Activated T-cell treated with anti-CD3 and anti-CD28 coated beads for 24 hours (primary cell): ENCODE measurements at regions not wholly inside any gene's neighbourhood (a gene's known extent, or its start where the extent isn't known, plus 50 kb on each side); places are given as distances from the start of the nearest gene placed in this dataset.
"Not testable (repeated sequence)": the region's sequence is repeated elsewhere in the genome, so short reads cannot be mapped to it uniquely, and the experiment has no call there.

Experiments
- DNase-seq: peaks from one replicate; pipeline ENCODE4 v3.0.0-alpha.2; 2020; ENCODE audit warnings: low read depth

DNA sequence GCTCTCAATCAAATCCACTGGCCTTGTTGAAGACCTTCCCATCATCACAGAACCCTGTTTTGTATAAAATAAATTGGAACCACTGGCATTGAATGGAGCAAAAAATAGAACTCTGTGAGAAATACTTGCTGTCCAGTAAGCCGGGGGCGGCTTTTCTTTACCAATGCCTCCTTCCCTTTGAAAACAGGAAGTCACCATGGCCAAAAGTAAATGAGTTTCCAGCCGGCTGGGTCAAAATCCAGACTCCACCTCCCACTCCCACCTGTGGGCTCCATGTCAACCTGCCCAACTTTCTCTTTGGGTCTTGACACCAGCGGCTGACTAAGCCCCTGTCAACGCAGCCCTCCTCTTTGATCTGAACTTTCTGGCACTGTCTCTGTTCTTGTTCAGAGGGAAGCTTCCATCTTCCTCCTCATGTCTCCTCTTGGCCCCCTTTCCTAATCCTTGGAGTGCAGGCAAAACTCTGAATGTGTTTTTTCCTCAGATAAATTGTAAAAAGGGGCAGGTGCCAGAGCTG is 95.2 kb downstream of the TFAP2C start:
- no peak for DNase-seq

DNA sequence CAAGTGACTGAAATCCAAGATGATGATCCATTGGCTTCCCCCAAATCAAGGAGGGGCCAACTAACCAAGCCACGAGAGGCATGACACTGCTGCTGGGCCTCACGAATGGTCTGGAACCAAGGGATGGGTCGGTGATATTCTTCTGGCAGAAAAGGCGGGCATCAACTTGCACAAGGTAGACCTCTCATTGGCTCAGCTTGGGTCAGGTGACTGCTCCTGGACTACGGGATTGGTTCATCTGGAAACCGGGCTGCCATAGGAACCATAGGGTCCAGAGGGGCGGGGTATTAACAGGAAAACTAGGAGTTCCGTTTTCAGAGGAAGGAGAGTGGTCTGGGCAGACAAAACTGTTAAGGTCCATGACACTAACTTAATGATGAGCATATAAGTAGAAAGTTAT is 100.9 kb downstream of the TFAP2C start:
- no peak for DNase-seq

DNA sequence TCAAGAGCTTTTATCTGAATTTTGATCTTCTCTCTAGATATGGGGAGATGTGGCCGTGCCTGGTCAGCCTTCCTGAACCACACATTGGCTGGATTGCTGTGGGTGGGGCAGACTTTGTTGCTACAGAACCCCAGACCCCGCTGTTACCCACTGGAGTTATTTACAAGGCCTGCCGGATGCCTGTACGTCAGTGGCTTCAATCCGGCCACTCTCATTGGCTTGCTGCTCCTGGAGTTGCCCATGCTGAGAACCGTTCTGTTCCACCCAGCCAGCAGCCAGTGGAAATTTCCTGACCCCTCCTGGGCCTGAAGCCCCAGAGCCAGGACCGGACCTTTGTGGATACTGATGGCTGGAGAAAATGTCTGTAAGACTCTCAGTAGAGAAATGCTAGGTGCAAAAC is 101.9 kb downstream of the TFAP2C start:
- no peak for DNase-seq

DNA sequence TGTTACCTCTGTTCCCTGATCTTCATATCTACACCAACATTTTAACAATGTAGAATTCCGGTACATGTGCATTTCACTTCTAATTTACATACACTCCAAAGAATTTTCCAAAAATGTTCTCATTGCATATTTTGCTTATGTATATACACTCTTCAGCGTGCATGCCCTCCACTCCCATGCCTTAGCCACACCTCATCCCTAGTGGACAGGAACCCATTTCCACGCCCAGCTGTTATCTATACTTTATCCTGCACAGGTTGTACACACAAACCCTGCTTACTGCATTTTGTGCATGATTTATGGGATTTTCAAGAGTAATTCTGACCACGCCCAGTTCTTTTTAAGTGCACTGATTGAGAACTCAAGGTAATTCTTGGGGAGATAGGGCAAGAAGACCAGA is 102.4 kb downstream of the TFAP2C start:
- no peak for DNase-seq

DNA sequence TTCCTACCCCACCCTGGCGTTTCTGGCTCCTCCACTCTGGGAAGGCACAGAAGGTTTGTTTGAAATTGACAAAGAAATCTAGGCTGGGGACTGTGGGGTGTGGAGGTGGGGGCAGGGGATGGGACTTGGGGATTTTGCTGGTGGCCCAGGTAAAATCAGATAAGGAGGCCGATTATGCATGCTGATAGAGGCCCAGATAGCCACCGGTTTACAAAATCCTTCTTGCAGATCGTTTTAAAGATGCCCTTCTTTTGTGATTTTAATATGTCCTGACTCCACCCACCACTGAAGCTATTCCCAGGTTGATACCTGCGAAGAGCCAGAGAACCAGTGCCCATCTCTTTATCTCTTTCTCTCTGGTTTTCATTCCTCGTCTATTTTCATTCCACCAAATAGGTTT is 104.9 kb downstream of the TFAP2C start:
- DNase-seq, result no peak

DNA sequence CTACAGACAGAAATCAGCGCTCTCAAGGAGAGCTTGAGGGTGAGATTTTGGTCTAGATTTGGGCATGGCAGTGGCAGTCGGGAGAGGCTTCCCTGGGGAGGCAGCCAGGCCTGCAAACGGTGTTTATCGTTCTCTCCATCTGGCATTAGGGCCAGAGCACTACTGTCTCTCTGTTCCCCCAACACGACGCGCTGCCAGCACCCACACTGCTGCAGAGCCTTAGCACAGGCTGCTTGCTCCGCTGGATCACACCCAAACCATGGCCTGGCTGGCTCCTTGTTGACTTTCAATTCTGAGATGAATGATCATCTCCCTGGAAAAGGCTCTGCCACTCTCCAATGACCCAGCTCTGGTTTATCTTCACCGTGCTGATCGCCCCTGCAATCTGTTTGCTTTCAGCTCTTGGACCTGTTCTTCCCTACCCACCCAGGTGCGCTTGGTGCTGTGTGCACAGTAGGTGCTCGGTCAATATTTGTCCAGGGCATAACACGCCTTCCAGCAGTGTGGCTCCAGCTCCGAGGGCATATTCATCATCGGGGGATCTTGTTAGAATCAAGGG is 106.1 kb downstream of the TFAP2C start:
- DNase-seq, result no peak

DNA sequence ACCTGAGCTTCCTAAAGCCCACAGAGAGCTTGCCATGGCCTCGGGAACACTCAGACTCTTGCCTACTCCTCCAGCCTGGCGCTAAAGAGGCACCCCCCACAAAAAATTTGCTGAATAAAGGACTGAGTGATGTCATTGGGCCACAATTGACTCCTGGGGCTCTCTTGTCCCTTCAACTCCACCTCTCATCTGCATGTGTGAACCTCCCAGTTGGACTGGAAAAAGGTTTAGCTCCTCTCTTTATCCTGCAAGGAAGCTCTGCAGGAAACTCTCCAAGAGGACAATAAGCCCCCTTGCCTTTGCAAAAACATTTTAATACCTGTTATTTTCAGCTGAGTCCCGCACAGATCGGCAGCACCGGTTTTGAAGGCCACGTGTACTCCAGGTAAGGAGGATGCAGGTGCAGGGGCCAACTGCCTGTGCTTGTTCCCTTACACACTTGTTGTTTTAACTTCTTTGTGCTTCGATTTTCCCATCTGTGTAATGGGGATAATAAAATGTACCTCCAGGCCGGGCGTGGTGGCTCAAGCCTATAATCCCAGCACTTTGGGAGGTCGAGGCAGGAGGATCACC is 107.3 kb downstream of the TFAP2C start:
- no peak for DNase-seq

DNA sequence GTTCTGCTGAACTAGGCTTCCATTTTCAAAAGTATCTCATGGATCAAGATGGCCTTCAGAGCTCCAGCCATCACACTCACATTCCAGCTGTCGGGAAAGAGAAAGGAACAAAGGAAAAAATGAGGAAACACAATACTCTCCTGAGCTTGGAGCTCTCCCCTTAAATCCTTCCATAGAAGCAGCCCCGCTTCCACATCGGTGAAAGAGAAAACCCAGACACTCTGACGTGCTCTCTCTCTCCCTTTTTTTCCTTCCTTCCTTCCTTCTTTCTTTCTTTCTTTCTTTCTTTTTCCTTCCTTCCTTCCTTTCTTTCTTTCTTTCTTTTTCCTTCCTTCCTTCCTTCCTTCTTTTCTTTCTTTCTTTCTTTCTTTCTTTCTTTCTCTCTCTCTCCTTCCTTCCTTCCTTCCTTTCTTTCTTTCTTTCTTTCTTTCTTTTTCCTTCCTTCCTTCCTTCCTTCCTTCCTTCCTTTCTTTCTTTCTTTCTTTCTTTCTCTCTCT is 115.3 kb downstream of the TFAP2C start:
- not testable (repeated sequence) for DNase-seq

DNA sequence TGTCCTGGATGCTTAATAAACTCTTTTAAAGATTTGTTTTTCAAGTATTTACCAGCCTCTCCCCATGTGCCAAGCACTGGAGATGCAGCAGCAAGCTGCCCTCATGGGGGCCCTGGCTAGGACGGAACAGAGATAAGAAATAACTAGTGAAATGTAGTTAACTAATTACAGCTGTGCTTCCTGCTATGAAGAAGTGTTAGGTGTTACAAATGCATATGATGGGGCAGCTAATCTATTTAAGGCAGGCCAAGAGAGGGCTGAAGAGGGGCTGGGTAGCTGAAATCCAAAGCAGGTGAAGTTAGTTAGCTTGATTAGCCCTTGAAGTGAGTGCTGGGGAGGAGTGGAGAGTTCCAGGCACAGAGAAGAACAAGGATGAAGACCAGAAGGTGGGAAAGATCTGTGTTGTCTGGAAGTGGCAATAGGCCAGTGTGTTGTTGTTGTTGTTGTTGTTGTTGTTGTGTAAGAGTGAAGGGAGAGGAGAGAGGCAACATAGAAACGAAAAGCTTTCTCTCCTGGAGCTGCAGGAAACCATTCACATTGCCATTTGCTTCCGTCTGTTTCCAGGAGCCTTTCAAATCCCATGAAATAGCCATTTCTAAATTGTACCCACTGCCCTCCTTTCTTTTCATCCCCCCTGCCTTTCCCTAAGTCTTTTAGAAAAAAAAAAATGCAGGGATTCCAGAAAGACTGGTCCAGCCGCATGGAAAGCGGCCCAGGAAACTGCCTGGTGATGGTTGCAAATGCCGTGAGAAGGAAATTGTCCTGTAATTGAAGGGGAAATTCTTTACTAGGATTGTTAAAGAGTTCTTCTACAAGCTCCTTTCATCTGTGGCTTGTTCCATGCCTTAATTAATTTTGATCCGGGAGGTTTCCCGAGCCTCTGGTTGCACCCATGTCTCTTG is 119.6 kb downstream of the TFAP2C start:
- DNase-seq, result no peak

DNA sequence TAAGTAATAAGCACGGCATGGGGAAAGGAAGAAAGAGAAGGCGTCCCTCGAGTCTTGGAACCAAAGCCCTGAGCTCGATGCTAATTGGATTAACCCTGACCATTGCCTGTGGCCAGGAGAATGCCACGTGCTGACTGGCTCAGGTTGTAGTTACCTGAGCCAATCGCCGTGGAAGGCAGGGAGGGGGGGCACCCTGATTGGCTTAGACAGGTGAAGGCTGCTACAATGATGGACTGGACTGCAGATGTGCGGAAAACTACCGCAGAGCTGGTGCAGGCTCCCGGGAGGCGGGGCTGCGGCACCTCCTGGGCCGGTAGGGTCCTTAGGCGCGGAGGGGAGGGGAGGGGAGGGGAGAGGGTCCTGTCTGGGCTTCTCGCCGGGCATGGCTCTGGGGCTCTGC is 121.3 kb downstream of the TFAP2C start:
- no peak for DNase-seq

DNA sequence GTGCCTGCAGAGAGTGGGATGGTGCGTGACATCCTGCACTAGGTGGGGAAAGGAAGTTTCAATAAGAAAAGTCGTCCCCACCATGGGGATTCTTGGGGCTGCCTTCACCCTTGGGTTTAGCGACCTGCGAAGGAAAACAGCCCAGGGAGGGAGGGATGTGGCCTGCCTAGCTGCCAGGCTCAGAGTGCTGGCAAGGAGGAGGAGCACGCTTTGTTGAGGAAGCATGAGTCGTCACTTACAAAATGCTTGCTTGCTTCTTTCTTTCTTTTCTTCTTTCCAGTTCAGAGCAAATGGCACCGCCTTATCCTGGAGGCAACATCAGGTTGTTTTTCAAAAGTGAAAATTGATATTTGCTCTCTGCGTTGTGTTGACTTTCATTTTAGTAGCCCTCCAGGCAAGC is 123.2 kb downstream of the TFAP2C start:
- DNase-seq, result no peak

DNA sequence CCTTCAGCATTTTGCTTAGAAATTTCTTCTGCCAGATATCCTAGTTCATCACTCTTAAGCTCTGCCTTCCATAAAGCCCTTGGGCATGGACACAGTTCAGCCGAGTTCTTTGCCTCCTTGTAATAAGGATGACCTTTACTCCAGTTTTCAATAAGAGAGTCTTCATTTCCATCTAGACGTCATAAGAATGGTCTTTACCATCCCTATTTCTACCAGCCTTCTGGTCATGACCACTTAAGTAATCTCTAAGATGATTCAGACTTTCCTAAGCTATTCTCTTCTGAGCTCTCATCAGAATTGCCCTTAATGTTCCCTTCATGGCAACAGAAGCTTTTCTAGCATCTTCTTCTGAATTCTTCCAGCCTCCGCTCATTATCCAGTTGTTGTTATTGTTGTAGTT is 126.1 kb downstream of the TFAP2C start:
- DNase-seq, result no peak

DNA sequence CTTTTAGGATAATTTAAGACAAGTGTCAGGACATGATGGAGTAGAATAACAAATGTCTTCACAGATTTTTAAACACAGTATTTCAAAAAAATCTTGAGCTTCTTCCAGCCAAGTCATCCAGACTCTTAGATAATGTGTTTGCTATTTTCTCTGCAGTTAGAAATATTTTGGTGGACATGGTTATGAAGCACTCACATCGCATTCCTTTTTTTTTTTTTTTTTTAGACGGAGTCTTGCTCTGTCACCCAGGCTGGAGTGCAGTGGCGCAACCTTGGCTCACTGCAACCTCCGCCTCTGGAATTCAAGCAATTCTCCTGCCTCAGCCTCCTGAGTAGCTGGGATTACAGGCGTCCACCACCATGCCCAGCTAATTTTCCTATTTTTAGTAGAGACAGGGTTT is 127.6 kb downstream of the TFAP2C start:
- DNase-seq, result not testable (repeated sequence)

DNA sequence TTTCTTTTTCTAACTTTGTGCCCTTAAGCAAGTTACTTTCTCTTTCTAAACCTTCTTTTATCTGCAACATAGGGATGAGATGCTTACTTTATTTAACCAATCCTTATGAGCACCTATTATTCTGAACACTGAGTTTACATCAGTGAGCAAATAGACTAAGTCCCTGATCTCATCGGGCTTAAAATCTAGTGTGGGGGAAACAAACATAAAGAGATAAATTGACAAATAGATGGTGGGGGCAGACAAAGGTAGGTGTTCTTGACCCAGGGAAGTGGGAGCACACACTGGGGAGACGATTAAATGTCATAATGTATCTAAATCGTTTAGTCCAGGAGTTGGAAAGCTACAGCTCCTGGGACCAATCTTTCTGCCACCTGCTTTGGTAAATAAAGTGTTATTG is 129.6 kb downstream of the TFAP2C start:
- no peak for DNase-seq

DNA sequence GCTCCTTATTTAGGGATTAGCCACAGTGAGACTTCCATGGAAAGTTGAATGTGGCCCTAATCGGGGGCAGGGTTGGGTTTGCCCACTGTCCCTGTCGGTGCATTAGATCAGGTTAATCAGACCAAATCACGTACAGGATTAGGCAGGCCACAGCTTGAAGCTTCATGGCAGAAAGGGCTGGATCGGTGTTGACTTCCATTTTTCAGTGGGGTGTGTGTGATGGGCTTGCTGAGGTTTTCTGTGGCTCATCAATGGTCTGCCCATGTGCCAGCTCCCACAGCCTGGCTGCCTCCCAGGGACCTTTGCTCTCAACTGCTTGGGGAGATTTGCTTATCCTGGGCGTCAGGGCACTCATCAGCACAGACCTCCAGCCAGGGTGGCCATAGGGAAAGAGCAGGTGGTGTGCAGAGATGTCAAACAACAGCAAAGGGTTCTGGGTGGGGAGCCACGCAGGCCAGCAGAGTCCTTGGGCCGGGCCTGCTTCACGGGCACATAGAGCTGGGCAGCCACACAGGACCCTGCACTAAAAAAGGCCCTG is 130.7 kb downstream of the TFAP2C start:
- no peak for DNase-seq

DNA sequence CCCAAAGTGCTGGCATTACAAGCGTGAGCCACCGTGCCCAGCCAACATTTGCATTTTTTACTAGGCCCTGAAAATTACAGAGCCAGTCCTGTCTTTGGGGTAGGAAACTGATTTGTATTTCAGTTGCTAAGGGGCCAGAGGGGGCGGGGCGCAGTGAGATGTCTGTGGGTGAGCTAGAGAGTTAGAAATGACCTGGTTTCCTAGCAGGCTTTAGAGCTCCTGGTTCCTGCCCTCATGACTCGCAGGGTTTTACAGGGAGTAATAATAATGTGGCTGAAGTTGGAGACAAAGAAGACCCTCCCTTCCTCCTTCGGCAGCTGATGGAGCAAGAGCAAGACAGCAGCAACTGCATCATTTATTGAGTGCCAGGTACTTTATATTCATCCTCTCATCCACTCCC is 131.5 kb downstream of the TFAP2C start:
- no peak for DNase-seq

DNA sequence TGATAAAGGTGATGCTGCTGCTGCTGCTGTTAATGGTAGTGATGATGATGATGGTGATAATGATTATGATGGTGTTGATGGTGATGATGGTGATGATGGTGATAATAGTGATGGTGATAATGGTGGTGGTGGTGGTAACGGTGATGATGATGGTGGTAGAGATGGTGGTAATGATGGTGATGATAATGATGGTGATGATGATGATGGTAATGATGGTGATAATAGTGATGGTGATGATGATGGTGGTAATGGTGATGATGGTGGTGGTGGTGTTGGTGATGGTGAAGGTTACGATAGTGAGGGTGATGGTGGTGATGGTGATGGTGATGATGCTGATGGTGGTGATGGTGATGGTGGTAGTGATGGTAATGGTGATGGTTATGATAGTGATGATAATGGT is 132.3 kb downstream of the TFAP2C start:
- DNase-seq, result no peak

DNA sequence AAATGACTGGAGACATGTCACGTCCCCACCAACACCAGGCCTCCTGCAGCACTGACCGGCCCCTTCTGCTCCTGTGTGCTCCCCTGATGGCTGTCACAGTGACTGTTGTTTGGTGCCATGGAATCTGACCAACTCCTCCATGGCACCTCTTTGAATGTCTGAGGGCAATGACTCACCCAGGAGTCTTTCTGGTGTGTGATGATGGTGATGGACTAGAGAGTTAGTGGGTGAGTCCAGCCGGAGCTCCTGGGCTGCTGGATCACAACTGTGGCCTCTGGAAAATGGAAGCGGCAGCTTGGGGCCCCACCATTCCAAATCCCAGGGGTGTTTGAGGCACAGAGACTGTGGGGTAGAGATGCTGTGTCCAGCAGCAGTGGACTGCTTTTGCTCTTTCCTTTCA is 133.3 kb downstream of the TFAP2C start:
- no peak for DNase-seq

DNA sequence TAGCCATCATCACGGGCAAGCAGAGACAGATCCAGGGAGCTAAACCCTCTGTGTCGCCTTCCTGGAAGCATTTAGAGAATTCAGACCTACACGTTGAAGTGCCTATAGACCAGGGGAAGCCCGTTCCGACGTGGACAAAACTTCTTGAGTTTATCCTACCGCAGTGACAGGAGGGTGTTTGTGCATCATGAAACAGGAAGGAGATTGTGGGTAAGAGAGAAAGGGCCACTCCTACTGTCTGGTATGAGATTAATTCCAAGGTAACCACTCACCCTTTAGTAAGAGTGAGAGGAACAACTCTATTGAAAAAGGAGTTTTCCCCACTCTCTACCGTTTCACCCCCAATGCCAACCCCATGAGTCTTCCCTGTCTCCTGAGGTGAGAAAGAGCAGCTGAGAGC is 133.7 kb downstream of the TFAP2C start:
- DNase-seq, result no peak

DNA sequence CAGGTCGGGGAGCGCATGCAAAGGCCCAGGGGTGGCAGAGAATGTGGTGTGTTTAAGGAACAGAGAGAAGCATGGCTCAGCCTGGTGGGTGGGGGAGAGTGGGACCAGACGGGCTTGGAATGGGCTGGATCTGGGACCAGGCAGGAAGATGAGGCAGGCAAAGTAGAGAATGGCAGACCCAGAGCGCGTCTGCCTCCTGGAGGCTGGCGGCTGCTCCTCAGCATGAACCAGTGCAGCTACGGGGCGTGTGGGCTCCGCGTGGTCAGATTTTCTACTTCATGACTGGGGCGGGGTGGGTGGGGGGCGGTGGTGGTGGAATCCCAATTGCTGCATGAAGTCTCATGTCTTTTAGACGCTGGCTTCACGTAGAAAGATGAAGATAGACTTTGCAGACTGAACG is 135.6 kb downstream of the TFAP2C start:
- DNase-seq, result no peak

DNA sequence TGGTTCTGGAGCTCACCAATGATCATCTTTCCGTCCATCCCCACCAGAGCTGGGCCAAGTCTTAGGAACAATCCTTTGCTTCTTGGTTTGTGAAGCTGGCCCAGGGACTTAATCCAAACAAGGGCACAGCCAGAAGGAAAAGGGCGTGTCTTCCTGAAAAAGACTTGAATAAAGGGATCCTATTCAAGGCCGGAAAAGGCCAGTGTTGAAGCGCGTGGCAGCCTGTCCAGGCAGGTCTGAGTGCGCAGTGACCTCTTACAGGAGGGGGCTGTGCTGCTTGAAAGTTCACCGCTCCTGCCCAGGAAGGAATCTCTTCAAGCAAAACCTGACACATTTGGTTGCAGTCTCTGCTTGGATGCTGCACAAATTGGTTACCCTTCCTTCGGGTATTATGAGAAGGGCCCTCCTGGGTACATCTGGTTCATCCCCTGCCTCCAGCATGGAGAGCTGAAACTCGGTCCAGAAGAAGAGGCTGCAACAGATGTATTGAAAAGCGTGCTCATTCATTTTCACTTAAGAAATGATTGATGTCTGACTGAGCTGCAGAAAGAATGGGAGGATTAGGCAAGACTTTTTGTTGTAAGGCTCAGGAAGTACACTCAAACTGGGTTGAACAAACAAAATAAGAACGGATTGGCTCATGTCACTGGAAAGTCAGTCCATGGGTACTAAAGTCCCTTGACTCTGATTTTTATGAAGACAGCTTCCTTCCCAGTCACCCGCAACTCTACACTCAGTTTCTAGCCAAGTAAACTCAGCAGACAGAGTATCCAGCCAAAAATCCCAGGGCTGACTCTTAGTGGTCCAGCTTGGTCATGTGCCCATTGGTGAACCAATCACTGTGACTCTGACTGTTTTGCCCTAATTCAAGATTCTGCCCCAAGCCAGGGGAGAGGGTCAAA is 136.3 kb downstream of the TFAP2C start:
- no peak for DNase-seq

DNA sequence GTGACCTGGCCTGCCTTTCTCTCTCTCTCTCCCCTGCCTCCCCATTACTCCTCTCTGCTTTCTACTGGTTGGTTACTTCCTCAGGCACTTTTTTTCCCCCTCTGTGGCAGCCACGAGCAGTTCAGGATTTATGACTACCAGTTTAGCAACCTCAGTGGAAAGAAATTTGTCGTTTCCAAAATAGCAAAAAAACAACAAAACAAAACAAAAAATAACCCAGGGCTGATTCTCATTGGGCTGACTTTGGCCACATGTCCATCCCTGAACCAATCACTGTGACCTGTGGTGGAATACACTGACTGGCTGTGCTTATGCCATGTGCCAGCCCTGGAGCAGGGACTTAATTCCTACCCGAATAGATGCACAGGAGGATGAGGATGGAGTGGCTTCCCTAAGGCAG is 137.4 kb downstream of the TFAP2C start:
- no peak for DNase-seq
